K562 (cell line): ENCODE measurements at regions not wholly inside any gene's neighbourhood (a gene's known extent, or its start where the extent isn't known, plus 50 kb on each side); places are given as distances from the start of the nearest gene placed in this dataset.
A peak's percentile ranks its signal among the peaks of the same experiment; 100 is the strongest.

Source experiments
- CAMTA2 ChIP-seq: fragments of 250-450 bp; sonication (Bioruptor Pico); conservative IDR thresholded peaks from 2 replicates; pipeline ENCODE4 v1.5.1; 2022
- CSDE1 ChIP-seq, 2 experiments: fragments of 450-650 bp; IDR thresholded peaks; 2 replicates each; pipeline ENCODE4 v1.6.1; 2016; ENCODE audit warnings: mild to moderate bottlenecking in 1 of 2
- DEAF1 ChIP-seq: fragments of 450-650 bp; formaldehyde crosslinking; IDR thresholded peaks from 2 replicates; pipeline ENCODE4 v1.4.0; 2020; ENCODE audit warnings: mild to moderate bottlenecking, moderate library complexity
- DMBX1 ChIP-seq: fragments of 250-450 bp; sonication (Bioruptor Pico); IDR thresholded peaks from 2 replicates; pipeline ENCODE4 v1.8.0; 2022; ENCODE audit warnings: inconsistent platforms, mild to moderate bottlenecking, moderate library complexity, borderline replicate concordance
- ELF1 ChIP-seq: fragments of 200-800 bp; sonication (Bioruptor generic); IDR thresholded peaks from 2 replicates; pipeline ENCODE4 v1.6.1; 2016; ENCODE audit warnings: missing genetic modification characterization, missing compliant biosample characterization
- EP300 ChIP-seq: IDR thresholded peaks from 2 replicates; pipeline ENCODE4 v1.6.1; 2012; ENCODE audit warnings: low read length, improper control_type of control experiment
- ETV5 ChIP-seq: sonication (generic); formaldehyde crosslinking; IDR thresholded peaks from 2 replicates; pipeline ENCODE4 v1.4.0; 2020; ENCODE audit warnings: low read depth, mild to moderate bottlenecking, missing genetic modification reagents
- FOXJ3 ChIP-seq: sonication (generic); formaldehyde crosslinking; IDR thresholded peaks from 2 replicates; pipeline ENCODE4 v1.4.0; 2020; ENCODE audit warnings: mild to moderate bottlenecking, missing genetic modification reagents
- GTF2B ChIP-seq: IDR thresholded peaks from 2 replicates; pipeline ENCODE4 v1.6.1; 2011; ENCODE audit not compliant: insufficient read length; ENCODE audit errors: extremely low read depth
- GTF3C2 ChIP-seq: IDR thresholded peaks from 3 replicates; pipeline ENCODE4 v1.6.1; 2011; ENCODE audit warnings: borderline replicate concordance, mild to moderate bottlenecking, moderate library complexity; ENCODE audit not compliant: insufficient read length; ENCODE audit errors: extremely low read depth
- IFI16 ChIP-seq: fragments of 250-450 bp; sonication (Bioruptor Pico); IDR thresholded peaks from 2 replicates; pipeline ENCODE4 v2.1.2; 2022; ENCODE audit warnings: mild to moderate bottlenecking, inconsistent platforms
- NCOA1 ChIP-seq: fragments of 450-650 bp; IDR thresholded peaks from 2 replicates; pipeline ENCODE4 v1.6.1; 2016; ENCODE audit warnings: low read depth
- NKRF ChIP-seq: fragments of 450-650 bp; IDR thresholded peaks from 2 replicates; pipeline ENCODE4 v1.6.1; 2016; ENCODE audit warnings: borderline replicate concordance
- RBM25 ChIP-seq: fragments of 200-400 bp; formaldehyde crosslinking; IDR thresholded peaks from 2 replicates; pipeline ENCODE4 v1.6.1; 2018; ENCODE audit warnings: low read length, low read depth, moderate library complexity; ENCODE audit not compliant: severe bottlenecking
- STAG1 ChIP-seq: sonication (generic); formaldehyde crosslinking; IDR thresholded peaks from 2 replicates; pipeline ENCODE4 v1.5.0; 2020; ENCODE audit warnings: missing genetic modification reagents, borderline replicate concordance
- ZNF224 ChIP-seq: sonication (generic); formaldehyde crosslinking; IDR thresholded peaks from 2 replicates; pipeline ENCODE4 v1.8.0; 2022; ENCODE audit warnings: mild to moderate bottlenecking, missing genetic modification reagents
- ZNF384 ChIP-seq: IDR thresholded peaks from 2 replicates; pipeline ENCODE4 v1.6.1; 2012; ENCODE audit warnings: low read depth, low read length, improper control_type of control experiment
- ZNF507 ChIP-seq: conservative IDR thresholded peaks from 2 replicates; pipeline ENCODE4 v1.6.1; 2017; ENCODE audit warnings: missing genetic modification characterization, missing compliant biosample characterization
- ZNF785 ChIP-seq: fragments of 250-450 bp; sonication (Bioruptor Pico); IDR thresholded peaks from 2 replicates; pipeline ENCODE4 v1.4.0; 2020; ENCODE audit warnings: mild to moderate bottlenecking
- TF ChIP-seq, protein P1 (sequence below): fragments of 450-650 bp; formaldehyde crosslinking; IDR thresholded peaks from 2 replicates; pipeline ENCODE4 v1.4.0; 2022; ENCODE audit warnings: missing genetic modification characterization
- TF ChIP-seq, protein P2 (sequence below): sonication (generic); formaldehyde crosslinking; IDR thresholded peaks from 2 replicates; pipeline ENCODE4 v1.8.1; 2023; ENCODE audit warnings: mild to moderate bottlenecking, missing genetic modification reagents, moderate library complexity

GRCh38 chr1:207223162-207223561 is 98.3 kb upstream of the CD55 start (continued):
- TF ChIP-seq STAG1 (no peak), RBM25 (no peak), IFI16 (CRISPR knock-in tag) (no peak), DEAF1 (no peak), ELF1 (no peak), DMBX1 (no peak; the same call in 1 of the 2 replicates), EP300 (peak; percentile 62), ETV5 (no peak), CSDE1 (IDR thresholded peaks at IDR 0.05) (no peak), GTF3C2 (no peak), NKRF (no peak), GTF2B (no peak), ZNF785 (CRISPR knock-in tag) (no peak), ZNF507 (tag) (no peak), FOXJ3 (CRISPR knock-in tag) (no peak), ZNF224 (CRISPR knock-in tag) (no peak), ZNF384 (no peak), NCOA1 (no peak), CAMTA2 (CRISPR knock-in tag) (no peak)
- TF ChIP-seq, protein P1, sequence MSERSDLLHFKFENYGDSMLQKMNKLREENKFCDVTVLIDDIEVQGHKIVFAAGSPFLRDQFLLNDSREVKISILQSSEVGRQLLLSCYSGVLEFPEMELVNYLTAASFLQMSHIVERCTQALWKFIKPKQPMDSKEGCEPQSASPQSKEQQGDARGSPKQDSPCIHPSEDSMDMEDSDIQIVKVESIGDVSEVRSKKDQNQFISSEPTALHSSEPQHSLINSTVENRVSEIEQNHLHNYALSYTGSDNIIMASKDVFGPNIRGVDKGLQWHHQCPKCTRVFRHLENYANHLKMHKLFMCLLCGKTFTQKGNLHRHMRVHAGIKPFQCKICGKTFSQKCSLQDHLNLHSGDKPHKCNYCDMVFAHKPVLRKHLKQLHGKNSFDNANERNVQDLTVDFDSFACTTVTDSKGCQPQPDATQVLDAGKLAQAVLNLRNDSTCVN (CRISPR knock-in tag) = no peak
- TF ChIP-seq, protein P2, sequence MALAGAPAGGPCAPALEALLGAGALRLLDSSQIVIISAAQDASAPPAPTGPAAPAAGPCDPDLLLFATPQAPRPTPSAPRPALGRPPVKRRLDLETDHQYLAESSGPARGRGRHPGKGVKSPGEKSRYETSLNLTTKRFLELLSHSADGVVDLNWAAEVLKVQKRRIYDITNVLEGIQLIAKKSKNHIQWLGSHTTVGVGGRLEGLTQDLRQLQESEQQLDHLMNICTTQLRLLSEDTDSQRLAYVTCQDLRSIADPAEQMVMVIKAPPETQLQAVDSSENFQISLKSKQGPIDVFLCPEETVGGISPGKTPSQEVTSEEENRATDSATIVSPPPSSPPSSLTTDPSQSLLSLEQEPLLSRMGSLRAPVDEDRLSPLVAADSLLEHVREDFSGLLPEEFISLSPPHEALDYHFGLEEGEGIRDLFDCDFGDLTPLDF (CRISPR knock-in tag) = no peak
